ENCODE measurements at regions not wholly inside any gene's neighbourhood (a gene's known extent, or its start where the extent isn't known, plus 50 kb on each side); places are given as distances from the start of the nearest gene placed in this dataset.

- Mint-ChIP-seq H3K36me3 (ENCODE audit: low read depth) (peaks cover 7% of the 10 kb centered on the region), H3K27ac (peak overlapping the region; percentile 8), H3K4me1 (peaks cover 48% of the 10 kb centered on the region)
Observed at GRCh38 chr10:90302758-90303481, 554.9 kb downstream of the HTR7 start.

GRCh38 chr10:90304533-90304932, 553.3 kb downstream of the HTR7 start:
- H3K9me3 Mint-ChIP-seq, result peaks cover 11% of the 10 kb centered on the region
- no peak overlapping the region for H3K4me3 Mint-ChIP-seq
- no peak for DNase-seq
- Histone ChIP-seq H3K9me3 (ENCODE audit: control insufficient read depth, low read length) (peaks cover 9% of the 10 kb centered on the region), H3K4me1 (ENCODE audit: control insufficient read depth, insufficient read depth, low read length) (peaks cover 7% of the 10 kb centered on the region), H3K4me3 (ENCODE audit: low read length) (no peak overlapping the region), H3K27me3 (ENCODE audit: control insufficient read depth, insufficient read depth, low read length, poor library complexity, severe bottlenecking) (no peaks in the 10 kb centered on the region), H3K9ac (ENCODE audit: extremely low read depth, low read length, poor library complexity, severe bottlenecking) (no peak overlapping the region), H3K36me3 (ENCODE audit: control insufficient read depth, insufficient read depth, low read length) (no peaks in the 10 kb centered on the region), H3K27ac (ENCODE audit: low read depth, low read length) (no peak overlapping the region)
- H3K4me1 Mint-ChIP-seq, result peaks cover 39% of the 10 kb centered on the region
- WGBS, 2 experiments (ENCODE audit: insufficient coverage in 1 of 2, insufficient read length in 1 of 2), result 29 to 40% methylated on average over 1 of the region's 1 CpG
- peaks cover 7% of the 10 kb centered on the region for H3K36me3 Mint-ChIP-seq (ENCODE audit: low read depth)
- TF ChIP-seq CTCF (conservative IDR thresholded peaks at IDR 0.05), result no peak
- H3K27me3 Mint-ChIP-seq (ENCODE audit: insufficient read depth), result no peaks in the 10 kb centered on the region
- no peak overlapping the region for H3K27ac Mint-ChIP-seq

More at GRCh38 chr10:90302758-90303481, 554.9 kb downstream of the HTR7 start:
- DNase-seq, result no peak
- no peak for TF ChIP-seq CTCF (conservative IDR thresholded peaks at IDR 0.05)
- Mint-ChIP-seq H3K4me3 (no peak overlapping the region), H3K27me3 (ENCODE audit: insufficient read depth) (no peaks in the 10 kb centered on the region), H3K9me3 (no peaks in the 10 kb centered on the region)
- H3K9me3 ChIP-seq (ENCODE audit: control insufficient read depth, low read length), result no peaks in the 10 kb centered on the region
- peaks cover 7% of the 10 kb centered on the region for H3K4me1 ChIP-seq (ENCODE audit: control insufficient read depth, insufficient read depth, low read length)
- no peak overlapping the region for H3K9ac ChIP-seq (ENCODE audit: extremely low read depth, low read length, poor library complexity, severe bottlenecking)
- no peaks in the 10 kb centered on the region for H3K27me3 ChIP-seq (ENCODE audit: control insufficient read depth, insufficient read depth, low read length, poor library complexity, severe bottlenecking)
- H3K4me3 ChIP-seq (ENCODE audit: low read length), result no peak overlapping the region
- WGBS, 2 experiments (ENCODE audit: insufficient coverage in 1 of 2, insufficient read length in 1 of 2), result 86 to 93% methylated on average over 7 to 8 of the region's 8 CpGs
- no peaks in the 10 kb centered on the region for H3K36me3 ChIP-seq (ENCODE audit: control insufficient read depth, insufficient read depth, low read length)
- H3K27ac ChIP-seq (ENCODE audit: low read depth, low read length), result no peak overlapping the region

GRCh38 chr10:90306187-90306586, 551.7 kb downstream of the HTR7 start:
- no peak for TF ChIP-seq CTCF (conservative IDR thresholded peaks at IDR 0.05)
- Mint-ChIP-seq H3K9me3 (peaks cover 13% of the 10 kb centered on the region), H3K27ac (no peak overlapping the region), H3K4me3 (no peak overlapping the region), H3K27me3 (ENCODE audit: insufficient read depth) (no peaks in the 10 kb centered on the region), H3K4me1 (peaks cover 30% of the 10 kb centered on the region), H3K36me3 (ENCODE audit: low read depth) (peaks cover 7% of the 10 kb centered on the region)
- H3K27me3 ChIP-seq (ENCODE audit: control insufficient read depth, insufficient read depth, low read length, poor library complexity, severe bottlenecking), result no peaks in the 10 kb centered on the region
- peaks cover 7% of the 10 kb centered on the region for H3K4me1 ChIP-seq (ENCODE audit: control insufficient read depth, insufficient read depth, low read length)
- 86 to 100% methylated on average over 1 of the region's 1 CpG for WGBS, 2 experiments (ENCODE audit: insufficient coverage in 1 of 2, insufficient read length in 1 of 2)
- no peak for DNase-seq
- peaks cover 10% of the 10 kb centered on the region for H3K9me3 ChIP-seq (ENCODE audit: control insufficient read depth, low read length)
- H3K36me3 ChIP-seq (ENCODE audit: control insufficient read depth, insufficient read depth, low read length), result no peaks in the 10 kb centered on the region
- no peak overlapping the region for H3K27ac ChIP-seq (ENCODE audit: low read depth, low read length)
- H3K9ac ChIP-seq (ENCODE audit: extremely low read depth, low read length, poor library complexity, severe bottlenecking), result no peak overlapping the region
- H3K4me3 ChIP-seq (ENCODE audit: low read length), result no peak overlapping the region
